ENCODE measurements at regions not wholly inside any gene's neighbourhood (a gene's known extent, or its start where the extent isn't known, plus 50 kb on each side); places are given as distances from the start of the nearest gene placed in this dataset.

GRCh38 chr9:88816141-88816540, 175.1 kb upstream of the S1PR3 start:
- ATAC-seq: no peak
- WGBS (ENCODE audit: missing lambda C conversion rate): 96% methylated on average over 9 of the region's 9 CpGs
- Histone ChIP-seq H3K9me3 (no peaks in the 10 kb centered on the region), H3K27ac (no peak overlapping the region), H3K4me2 (no peak overlapping the region), H3K4me3 (no peak overlapping the region), H3K4me1 (peaks cover 12% of the 10 kb centered on the region; the same call in 1 of the 3 replicates)
- DNase-seq (ENCODE audit: low read depth in 1 of 2, low spot score in 1 of 2): no peak
- ChIA-PET POLR2A (no interaction called here), CTCF (no interaction called here)
- TF ChIP-seq NFE2L2 (conservative IDR thresholded peaks at IDR 0.05; ENCODE audit: low read length): no peak
- no peak for TF ChIP-seq HEYL (CRISPR knock-in tag; IDR thresholded peaks at IDR 0.05)
- no peak for TF ChIP-seq ZNF302 (CRISPR knock-in tag; IDR thresholded peaks at IDR 0.05)
- no peak for TF ChIP-seq MAX (IDR thresholded peaks at IDR 0.05)
- no peak for TF ChIP-seq POLR2AphosphoS2 (conservative IDR thresholded peaks at IDR 0.05; ENCODE audit: low read length)
- no peak for TF ChIP-seq EHF (CRISPR knock-in tag; IDR thresholded peaks at IDR 0.05)
- TF ChIP-seq ELK1 (IDR thresholded peaks at IDR 0.05; ENCODE audit: low read depth, low read length): no peak
- TF ChIP-seq HOXA7 (CRISPR knock-in tag; IDR thresholded peaks at IDR 0.05): no peak
- TF ChIP-seq ZC3H11A (IDR thresholded peaks at IDR 0.05): no peak
- TF ChIP-seq CHD4 (IDR thresholded peaks at IDR 0.05; ENCODE audit: borderline replicate concordance): no peak
- no peak for TF ChIP-seq RNF2 (IDR thresholded peaks at IDR 0.05; ENCODE audit: borderline replicate concordance, low read depth)
- TF ChIP-seq JUN (IDR thresholded peaks at IDR 0.05): no peak
- TF ChIP-seq ZSCAN20 (CRISPR knock-in tag; IDR thresholded peaks at IDR 0.05): no peak
- TF ChIP-seq CHD2 (IDR thresholded peaks at IDR 0.05; ENCODE audit: low read length, partially characterized antibody): no peak
- no peak for TF ChIP-seq CTCF (IDR thresholded peaks at IDR 0.05)
- no peak for TF ChIP-seq FOSB (CRISPR knock-in tag; IDR thresholded peaks at IDR 0.05)
- TF ChIP-seq RCOR1 (IDR thresholded peaks at IDR 0.05; ENCODE audit: low read depth, low read length): no peak
- TF ChIP-seq TFCP2L1 (CRISPR knock-in tag; IDR thresholded peaks at IDR 0.05): no peak
- no peak for TF ChIP-seq NPAS2 (CRISPR knock-in tag; IDR thresholded peaks at IDR 0.05; ENCODE audit: borderline replicate concordance)
- no peak for FAIRE-seq

- no peak overlapping the region for H3K4me2 ChIP-seq
- no peak overlapping the region for H3K4me3 ChIP-seq
- ATAC-seq (no peak), FAIRE-seq (no peak), DNase-seq (ENCODE audit: low read depth in 1 of 2, low spot score in 1 of 2) (no peak)
- H3K9me3 ChIP-seq: no peaks in the 10 kb centered on the region
- H3K27ac ChIP-seq: no peak overlapping the region
- CTCF ChIA-PET: no interaction called here
- POLR2A ChIA-PET: no interaction called here
- 94% methylated on average over 3 of the region's 3 CpGs for WGBS (ENCODE audit: missing lambda C conversion rate)
- H3K4me1 ChIP-seq: peaks cover 12% of the 10 kb centered on the region; the same call in 1 of the 3 replicates
- TF ChIP-seq EP300 (IDR thresholded peaks at IDR 0.05) (no peak), EHF (CRISPR knock-in tag; IDR thresholded peaks at IDR 0.05) (no peak), RARB (CRISPR knock-in tag; IDR thresholded peaks at IDR 0.05) (no peak), TFCP2L1 (CRISPR knock-in tag; IDR thresholded peaks at IDR 0.05) (no peak), PHF8 (IDR thresholded peaks at IDR 0.05; ENCODE audit: borderline replicate concordance, low read depth) (no peak), NFE2L2 (conservative IDR thresholded peaks at IDR 0.05; ENCODE audit: low read length) (no peak), ZFP36 (IDR thresholded peaks at IDR 0.05; ENCODE audit: borderline replicate concordance, partially characterized antibody) (no peak), CTCF (IDR thresholded peaks at IDR 0.05) (no peak), BHLHE40 (IDR thresholded peaks at IDR 0.05; ENCODE audit: low read depth, low read length) (no peak), ATOH8 (CRISPR knock-in tag; IDR thresholded peaks at IDR 0.05; ENCODE audit: low read depth) (no peak), GATA3 (IDR thresholded peaks at IDR 0.05; ENCODE audit: borderline replicate concordance) (no peak), PBX3 (IDR thresholded peaks at IDR 0.05) (no peak), ZC3H11A (IDR thresholded peaks at IDR 0.05) (no peak), HES2 (IDR thresholded peaks at IDR 0.05) (no peak), TP53 (CRISPR knock-in tag; IDR thresholded peaks at IDR 0.05) (no peak), USF2 (IDR thresholded peaks at IDR 0.05) (no peak), CHD2 (IDR thresholded peaks at IDR 0.05; ENCODE audit: low read length, partially characterized antibody) (no peak)
These were observed 174.7 kb upstream of the S1PR3 start for GRCh38 chr9:88816591-88816990.
